ENCODE measurements at regions not wholly inside any gene's neighbourhood (a gene's known extent, or its start where the extent isn't known, plus 50 kb on each side); places are given as distances from the start of the nearest gene placed in this dataset.
"Not testable (repeated sequence)": the region's sequence is repeated elsewhere in the genome, so short reads cannot be mapped to it uniquely, and the experiment has no call there.

DNA sequence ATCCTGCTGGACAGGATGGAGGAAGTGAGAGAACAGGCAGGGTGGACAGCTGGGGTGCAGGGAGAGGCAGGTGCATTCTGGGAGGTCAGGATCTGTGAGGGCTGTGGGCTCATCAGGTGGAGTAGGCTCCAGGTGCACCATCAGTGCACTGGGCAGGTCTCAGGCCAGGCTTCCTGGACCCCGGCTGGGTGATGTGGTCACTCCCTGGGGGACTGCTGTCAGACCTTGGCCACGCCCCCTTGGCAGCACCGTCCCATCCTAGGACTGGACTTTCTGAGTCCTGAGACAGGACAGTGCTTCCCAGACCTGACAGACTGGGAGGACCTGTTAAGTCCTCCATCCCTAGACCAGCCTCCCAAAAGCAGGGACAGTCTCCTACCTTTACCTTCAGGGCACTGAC lies 626.7 kb upstream of the DEFB115 start:
- no peak for TF ChIP-seq EZH2 (IDR thresholded peaks at IDR 0.05; ENCODE audit: borderline replicate concordance, low read length)
- TF ChIP-seq, protein P1, sequence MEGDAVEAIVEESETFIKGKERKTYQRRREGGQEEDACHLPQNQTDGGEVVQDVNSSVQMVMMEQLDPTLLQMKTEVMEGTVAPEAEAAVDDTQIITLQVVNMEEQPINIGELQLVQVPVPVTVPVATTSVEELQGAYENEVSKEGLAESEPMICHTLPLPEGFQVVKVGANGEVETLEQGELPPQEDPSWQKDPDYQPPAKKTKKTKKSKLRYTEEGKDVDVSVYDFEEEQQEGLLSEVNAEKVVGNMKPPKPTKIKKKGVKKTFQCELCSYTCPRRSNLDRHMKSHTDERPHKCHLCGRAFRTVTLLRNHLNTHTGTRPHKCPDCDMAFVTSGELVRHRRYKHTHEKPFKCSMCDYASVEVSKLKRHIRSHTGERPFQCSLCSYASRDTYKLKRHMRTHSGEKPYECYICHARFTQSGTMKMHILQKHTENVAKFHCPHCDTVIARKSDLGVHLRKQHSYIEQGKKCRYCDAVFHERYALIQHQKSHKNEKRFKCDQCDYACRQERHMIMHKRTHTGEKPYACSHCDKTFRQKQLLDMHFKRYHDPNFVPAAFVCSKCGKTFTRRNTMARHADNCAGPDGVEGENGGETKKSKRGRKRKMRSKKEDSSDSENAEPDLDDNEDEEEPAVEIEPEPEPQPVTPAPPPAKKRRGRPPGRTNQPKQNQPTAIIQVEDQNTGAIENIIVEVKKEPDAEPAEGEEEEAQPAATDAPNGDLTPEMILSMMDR (IDR thresholded peaks at IDR 0.05; ENCODE audit: low read length) = no peak
- Histone ChIP-seq H3K27ac (ENCODE audit: low read depth, low read length, poor library complexity, severe bottlenecking) (no peak overlapping the region), H3F3A (ENCODE audit: insufficient read depth, low read length) (no peaks in the 10 kb centered on the region), H3K9ac (ENCODE audit: low read length) (no peak overlapping the region), H3K4me2 (ENCODE audit: low read length) (no peak overlapping the region), H3K27me3 (ENCODE audit: insufficient read depth, low read length) (no peaks in the 10 kb centered on the region), H3K4me1 (ENCODE audit: insufficient read depth, low read length, severe bottlenecking) (no peaks in the 10 kb centered on the region), H3K79me2 (ENCODE audit: insufficient read depth, low read length) (no peaks in the 10 kb centered on the region), H2AFZ (ENCODE audit: low read length) (no peak overlapping the region), H3K9me3 (ENCODE audit: low read length) (no peaks in the 10 kb centered on the region), H4K20me1 (ENCODE audit: insufficient read depth, low read length) (no peaks in the 10 kb centered on the region), H3K4me3 (ENCODE audit: low read depth, low read length, poor library complexity, severe bottlenecking) (no peak overlapping the region), H3K9me2 (ENCODE audit: low read depth, low read length) (no peaks in the 10 kb centered on the region), H3K36me3 (ENCODE audit: insufficient read depth, low read length) (no peaks in the 10 kb centered on the region)

- not testable (repeated sequence) for H3K9me2 ChIP-seq (ENCODE audit: low read depth, low read length); H3K36me3 ChIP-seq (ENCODE audit: insufficient read depth, low read length); H3K79me2 ChIP-seq (ENCODE audit: insufficient read depth, low read length); H3F3A ChIP-seq (ENCODE audit: insufficient read depth, low read length); H4K20me1 ChIP-seq (ENCODE audit: insufficient read depth, low read length); H3K4me3 ChIP-seq (ENCODE audit: low read depth, low read length, poor library complexity, severe bottlenecking); H3K9me3 ChIP-seq (ENCODE audit: low read length); H3K27me3 ChIP-seq (ENCODE audit: insufficient read depth, low read length); H2AFZ ChIP-seq (ENCODE audit: low read length); H3K4me1 ChIP-seq (ENCODE audit: insufficient read depth, low read length, severe bottlenecking); H3K9ac ChIP-seq (ENCODE audit: low read length); H3K4me2 ChIP-seq (ENCODE audit: low read length); H3K27ac ChIP-seq (ENCODE audit: low read depth, low read length, poor library complexity, severe bottlenecking)
Measured at GRCh38 chr20:30631261-30631789, 626.1 kb upstream of the DEFB115 start.

DNA sequence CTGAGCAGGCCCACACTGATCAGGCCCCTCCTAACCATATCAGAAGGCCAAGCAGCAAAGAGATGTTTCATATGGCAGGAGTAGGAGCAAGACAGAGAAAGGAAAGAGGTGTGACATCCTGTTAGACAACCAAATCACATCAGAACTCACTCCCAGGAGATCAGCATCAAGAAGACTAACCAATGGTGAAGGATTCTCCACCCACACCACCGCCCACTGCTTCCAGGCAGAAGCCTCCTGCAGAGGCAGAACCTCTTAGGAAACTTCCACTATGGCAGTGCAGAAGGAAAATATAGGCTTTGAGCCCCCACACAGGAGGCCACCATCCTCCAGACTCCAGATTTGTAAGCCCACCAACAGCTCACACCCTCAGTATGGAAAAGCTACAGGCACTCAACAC lies 624.7 kb upstream of the DEFB115 start:
- H3K4me3 ChIP-seq (ENCODE audit: low read depth, low read length, poor library complexity, severe bottlenecking); H3K27me3 ChIP-seq (ENCODE audit: insufficient read depth, low read length); H3K9me3 ChIP-seq (ENCODE audit: low read length); H3K27ac ChIP-seq (ENCODE audit: low read depth, low read length, poor library complexity, severe bottlenecking); H4K20me1 ChIP-seq (ENCODE audit: insufficient read depth, low read length); H2AFZ ChIP-seq (ENCODE audit: low read length); H3F3A ChIP-seq (ENCODE audit: insufficient read depth, low read length); H3K36me3 ChIP-seq (ENCODE audit: insufficient read depth, low read length); H3K4me2 ChIP-seq (ENCODE audit: low read length); H3K9ac ChIP-seq (ENCODE audit: low read length); H3K4me1 ChIP-seq (ENCODE audit: insufficient read depth, low read length, severe bottlenecking); H3K79me2 ChIP-seq (ENCODE audit: insufficient read depth, low read length); H3K9me2 ChIP-seq (ENCODE audit: low read depth, low read length): not testable (repeated sequence)

DNA sequence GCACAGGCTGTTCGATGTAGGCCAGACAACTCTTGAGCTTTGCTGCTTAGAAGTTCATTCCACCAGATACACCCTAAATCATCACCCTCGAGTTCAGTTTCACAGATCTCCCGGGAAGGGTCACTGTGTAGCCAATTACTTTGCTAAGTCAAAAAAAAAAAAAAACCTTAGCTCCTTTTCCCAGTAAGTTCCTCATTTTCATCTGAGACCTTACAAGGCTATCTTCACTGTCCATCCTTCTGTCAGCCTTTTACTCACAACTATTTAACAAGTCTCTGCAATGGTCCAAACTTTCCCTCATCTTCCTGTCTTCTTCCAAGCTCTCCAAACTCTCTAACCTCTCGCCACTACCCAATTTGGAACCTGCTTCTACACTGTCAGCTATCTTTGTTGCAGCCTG lies 615.9 kb upstream of the DEFB115 start:
- not testable (repeated sequence) for H3F3A ChIP-seq (ENCODE audit: insufficient read depth, low read length); H3K27me3 ChIP-seq (ENCODE audit: insufficient read depth, low read length); H3K9me3 ChIP-seq (ENCODE audit: low read length); H3K4me2 ChIP-seq (ENCODE audit: low read length); H2AFZ ChIP-seq (ENCODE audit: low read length); H3K27ac ChIP-seq (ENCODE audit: low read depth, low read length, poor library complexity, severe bottlenecking); H3K9me2 ChIP-seq (ENCODE audit: low read depth, low read length); H3K4me3 ChIP-seq (ENCODE audit: low read depth, low read length, poor library complexity, severe bottlenecking); H3K79me2 ChIP-seq (ENCODE audit: insufficient read depth, low read length); H4K20me1 ChIP-seq (ENCODE audit: insufficient read depth, low read length); H3K4me1 ChIP-seq (ENCODE audit: insufficient read depth, low read length, severe bottlenecking); H3K36me3 ChIP-seq (ENCODE audit: insufficient read depth, low read length); H3K9ac ChIP-seq (ENCODE audit: low read length)

DNA sequence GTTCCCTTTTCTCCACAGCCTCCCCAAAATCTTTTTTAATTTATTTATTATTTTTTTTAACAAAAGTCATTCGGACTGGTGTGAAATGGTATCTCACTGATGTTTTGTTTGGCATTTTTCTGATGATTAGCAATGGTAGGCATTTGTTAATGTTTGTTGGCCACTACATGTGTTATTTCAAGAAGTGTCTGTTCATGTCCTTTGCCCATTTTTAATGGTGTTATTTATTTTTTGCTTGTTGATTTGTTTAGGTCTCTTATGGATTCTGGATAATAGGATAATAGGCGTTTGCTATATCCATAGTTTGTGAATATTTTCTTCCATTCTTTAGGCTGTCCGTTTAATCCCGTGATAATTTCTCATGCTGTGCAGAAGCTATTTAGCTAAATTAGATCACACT lies 596.5 kb upstream of the DEFB115 start:
- not testable (repeated sequence) for H3K9ac ChIP-seq (ENCODE audit: low read length); H3K4me3 ChIP-seq (ENCODE audit: low read depth, low read length, poor library complexity, severe bottlenecking); H3K4me2 ChIP-seq (ENCODE audit: low read length)

GRCh38 chr20:30668418-30668817 lies 589.0 kb upstream of the DEFB115 start:
- H3K4me2 ChIP-seq (ENCODE audit: low read length); H3K9ac ChIP-seq (ENCODE audit: low read length); H3K36me3 ChIP-seq (ENCODE audit: insufficient read depth, low read length); H4K20me1 ChIP-seq (ENCODE audit: insufficient read depth, low read length); H3K79me2 ChIP-seq (ENCODE audit: insufficient read depth, low read length); H3K27me3 ChIP-seq (ENCODE audit: insufficient read depth, low read length); H3K9me3 ChIP-seq (ENCODE audit: low read length); H3K9me2 ChIP-seq (ENCODE audit: low read depth, low read length); H3F3A ChIP-seq (ENCODE audit: insufficient read depth, low read length); H2AFZ ChIP-seq (ENCODE audit: low read length); H3K4me1 ChIP-seq (ENCODE audit: insufficient read depth, low read length, severe bottlenecking); H3K4me3 ChIP-seq (ENCODE audit: low read depth, low read length, poor library complexity, severe bottlenecking); H3K27ac ChIP-seq (ENCODE audit: low read depth, low read length, poor library complexity, severe bottlenecking): not testable (repeated sequence)

More for the DNA sequence above, 596.5 kb upstream of the DEFB115 start:
- not testable (repeated sequence) for H3K27ac ChIP-seq (ENCODE audit: low read depth, low read length, poor library complexity, severe bottlenecking); H3K79me2 ChIP-seq (ENCODE audit: insufficient read depth, low read length); H2AFZ ChIP-seq (ENCODE audit: low read length); H3K9me2 ChIP-seq (ENCODE audit: low read depth, low read length); H3K4me1 ChIP-seq (ENCODE audit: insufficient read depth, low read length, severe bottlenecking); H3K9me3 ChIP-seq (ENCODE audit: low read length); H3F3A ChIP-seq (ENCODE audit: insufficient read depth, low read length); H4K20me1 ChIP-seq (ENCODE audit: insufficient read depth, low read length); H3K27me3 ChIP-seq (ENCODE audit: insufficient read depth, low read length); H3K36me3 ChIP-seq (ENCODE audit: insufficient read depth, low read length)

- H3K27ac ChIP-seq (ENCODE audit: low read depth, low read length, poor library complexity, severe bottlenecking); H3K4me2 ChIP-seq (ENCODE audit: low read length): not testable (repeated sequence)
Measured at GRCh38 chr20:30669330-30670029, 588.0 kb upstream of the DEFB115 start.

More at GRCh38 chr20:30669330-30670029, 588.0 kb upstream of the DEFB115 start:
- not testable (repeated sequence) for H3K9me3 ChIP-seq (ENCODE audit: low read length); H3K9me2 ChIP-seq (ENCODE audit: low read depth, low read length); H3K4me1 ChIP-seq (ENCODE audit: insufficient read depth, low read length, severe bottlenecking); H3F3A ChIP-seq (ENCODE audit: insufficient read depth, low read length); H2AFZ ChIP-seq (ENCODE audit: low read length); H3K27me3 ChIP-seq (ENCODE audit: insufficient read depth, low read length); H3K79me2 ChIP-seq (ENCODE audit: insufficient read depth, low read length); H3K9ac ChIP-seq (ENCODE audit: low read length); H4K20me1 ChIP-seq (ENCODE audit: insufficient read depth, low read length); H3K4me3 ChIP-seq (ENCODE audit: low read depth, low read length, poor library complexity, severe bottlenecking); H3K36me3 ChIP-seq (ENCODE audit: insufficient read depth, low read length)
